B cell (primary cell): ENCODE measurements at regions not wholly inside any gene's neighbourhood (a gene's known extent, or its start where the extent isn't known, plus 50 kb on each side); places are given as distances from the start of the nearest gene placed in this dataset.

Source experiments
- EZH2 ChIP-seq: IDR thresholded peaks from 2 replicates; pipeline ENCODE4 v1.6.1; 2012; ENCODE audit warnings: borderline replicate concordance, low read depth, mild to moderate bottlenecking, moderate library complexity, low read length; ENCODE audit not compliant: insufficient read depth, poor library complexity, severe bottlenecking
- TF ChIP-seq, protein P1 (sequence below): fragments of 200-600 bp; IDR thresholded peaks from one replicate; pipeline ENCODE4 v1.8.0; 2022; ENCODE audit warnings: antibody characterized with exemption, mild to moderate bottlenecking

DNA sequence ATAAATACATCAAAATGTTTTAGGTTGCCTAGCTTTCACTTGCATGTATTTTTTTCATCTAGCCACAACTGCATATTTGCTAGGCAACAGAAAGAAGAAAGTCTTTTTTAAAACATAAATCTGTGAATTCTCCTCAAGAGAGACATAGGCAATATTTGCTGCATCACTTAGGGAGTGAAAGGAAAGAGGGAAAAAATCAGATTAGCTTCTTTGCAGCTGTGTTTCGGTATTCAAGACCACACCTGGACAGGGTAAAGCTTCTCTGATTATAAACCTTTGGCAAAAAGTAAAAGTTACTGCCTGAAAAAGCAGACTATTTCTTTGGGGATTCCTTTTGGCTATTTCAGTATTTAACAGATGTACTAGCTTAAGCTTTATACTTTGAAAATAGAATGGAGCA, 280.9 kb upstream of the ZSWIM2 start:
- TF ChIP-seq, protein P1, sequence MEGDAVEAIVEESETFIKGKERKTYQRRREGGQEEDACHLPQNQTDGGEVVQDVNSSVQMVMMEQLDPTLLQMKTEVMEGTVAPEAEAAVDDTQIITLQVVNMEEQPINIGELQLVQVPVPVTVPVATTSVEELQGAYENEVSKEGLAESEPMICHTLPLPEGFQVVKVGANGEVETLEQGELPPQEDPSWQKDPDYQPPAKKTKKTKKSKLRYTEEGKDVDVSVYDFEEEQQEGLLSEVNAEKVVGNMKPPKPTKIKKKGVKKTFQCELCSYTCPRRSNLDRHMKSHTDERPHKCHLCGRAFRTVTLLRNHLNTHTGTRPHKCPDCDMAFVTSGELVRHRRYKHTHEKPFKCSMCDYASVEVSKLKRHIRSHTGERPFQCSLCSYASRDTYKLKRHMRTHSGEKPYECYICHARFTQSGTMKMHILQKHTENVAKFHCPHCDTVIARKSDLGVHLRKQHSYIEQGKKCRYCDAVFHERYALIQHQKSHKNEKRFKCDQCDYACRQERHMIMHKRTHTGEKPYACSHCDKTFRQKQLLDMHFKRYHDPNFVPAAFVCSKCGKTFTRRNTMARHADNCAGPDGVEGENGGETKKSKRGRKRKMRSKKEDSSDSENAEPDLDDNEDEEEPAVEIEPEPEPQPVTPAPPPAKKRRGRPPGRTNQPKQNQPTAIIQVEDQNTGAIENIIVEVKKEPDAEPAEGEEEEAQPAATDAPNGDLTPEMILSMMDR: no peak
- TF ChIP-seq EZH2: no peak
